Skeletal muscle tissue (tissue), 3 donors: ENCODE measurements at regions not wholly inside any gene's neighbourhood (a gene's known extent, or its start where the extent isn't known, plus 50 kb on each side); places are given as distances from the start of the nearest gene placed in this dataset.
"Not testable (repeated sequence)": the region's sequence is repeated elsewhere in the genome, so short reads cannot be mapped to it uniquely, and the experiment has no call there.

Experiments used
- H3K27ac ChIP-seq: one replicate; pipeline ENCODE4 v1.7.0; 2013; ENCODE audit warnings: mild to moderate bottlenecking, low read depth, low read length, inconsistent platforms
- H3K27me3 ChIP-seq, 3 donors: one replicate each; pipeline ENCODE4 v1.7.0; 2013; ENCODE audit warnings: low read length in 3 of 3; ENCODE audit not compliant: control insufficient read depth in 3 of 3, insufficient read depth in 3 of 3
- H3K36me3 ChIP-seq, 3 donors: one replicate each; pipeline ENCODE4 v1.7.0; 2013; ENCODE audit warnings: low read length in 3 of 3; ENCODE audit not compliant: control insufficient read depth in 3 of 3, insufficient read depth in 3 of 3
- H3K4me1 ChIP-seq, 3 donors: one replicate each; pipeline ENCODE4 v1.7.0; 2013; ENCODE audit warnings: low read length in 3 of 3, mild to moderate bottlenecking in 3 of 3; ENCODE audit not compliant: control insufficient read depth in 3 of 3, insufficient read depth in 3 of 3
- H3K4me3 ChIP-seq, 3 donors: one replicate each; pipeline ENCODE4 v1.7.0; 2013; ENCODE audit warnings: low read length in 3 of 3
- H3K9ac ChIP-seq, 3 donors: one replicate each; pipeline ENCODE4 v1.7.0; 2013; ENCODE audit warnings: low read length in 3 of 3, mild to moderate bottlenecking in 3 of 3, moderate library complexity in 2 of 3, low read depth in 1 of 3
- H3K9me3 ChIP-seq, 3 donors: one replicate each; pipeline ENCODE4 v1.7.0; 2013; ENCODE audit warnings: low read length in 3 of 3; ENCODE audit not compliant: control insufficient read depth in 3 of 3
- donor health status: Osteomylitis.

DNA sequence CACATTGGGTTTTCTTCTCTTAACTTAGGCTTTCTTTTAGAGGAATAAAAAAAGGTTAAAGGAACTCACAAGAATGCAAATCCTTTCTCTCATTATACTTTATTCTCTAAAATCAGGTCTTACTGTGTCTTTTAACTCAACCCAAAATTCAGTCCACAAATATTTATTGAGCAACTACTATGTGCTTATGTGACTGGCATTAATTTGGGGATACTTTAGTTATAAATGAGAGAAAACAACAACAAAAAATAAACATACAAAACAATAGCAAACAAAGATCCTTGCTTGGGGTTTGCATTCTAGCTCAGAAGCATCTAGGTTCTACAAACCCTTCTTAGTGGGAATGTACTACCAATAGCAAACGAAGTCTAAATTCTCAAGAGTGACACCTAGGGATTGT is 266.2 kb downstream of the UTRN start:
- no peaks in the 10 kb centered on the region for H3K9me3 ChIP-seq
- no peak overlapping the region for H3K9ac ChIP-seq
- no peaks in the 10 kb centered on the region for H3K4me1 ChIP-seq
- H3K4me3 ChIP-seq: no peak overlapping the region
- H3K27ac ChIP-seq: no peak overlapping the region
- peaks cover 2 to 42% (median 38%) of the 10 kb centered on the region in 3 donors for H3K36me3 ChIP-seq
- no peaks in the 10 kb centered on the region for H3K27me3 ChIP-seq

DNA sequence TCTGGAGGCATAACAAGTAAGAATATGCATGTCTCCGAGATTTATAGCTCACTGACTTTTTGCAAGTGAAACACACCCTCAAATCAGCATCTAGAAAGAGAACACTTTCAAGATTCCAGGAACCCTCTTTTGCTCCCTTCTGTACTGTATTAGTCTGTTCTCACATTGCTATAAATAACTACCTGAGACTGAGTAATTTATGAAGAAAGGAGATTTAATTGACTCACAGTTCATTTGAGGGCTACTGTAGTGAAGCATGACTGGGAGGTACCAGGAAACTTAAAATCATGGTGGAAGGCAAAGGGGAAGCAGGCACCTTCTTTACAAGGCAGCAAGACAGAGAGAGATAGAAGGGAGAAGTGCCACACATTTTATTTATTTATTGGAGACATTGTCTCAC is 269.9 kb downstream of the UTRN start:
- Histone ChIP-seq H3K4me3 (no peak overlapping the region), H3K9me3 (no peaks in the 10 kb centered on the region), H3K36me3 (peaks cover 2 to 45% (median 41%) of the 10 kb centered on the region in 3 donors), H3K27ac (no peak overlapping the region), H3K27me3 (no peaks in the 10 kb centered on the region), H3K9ac (no peak overlapping the region), H3K4me1 (no peaks in the 10 kb centered on the region)

DNA sequence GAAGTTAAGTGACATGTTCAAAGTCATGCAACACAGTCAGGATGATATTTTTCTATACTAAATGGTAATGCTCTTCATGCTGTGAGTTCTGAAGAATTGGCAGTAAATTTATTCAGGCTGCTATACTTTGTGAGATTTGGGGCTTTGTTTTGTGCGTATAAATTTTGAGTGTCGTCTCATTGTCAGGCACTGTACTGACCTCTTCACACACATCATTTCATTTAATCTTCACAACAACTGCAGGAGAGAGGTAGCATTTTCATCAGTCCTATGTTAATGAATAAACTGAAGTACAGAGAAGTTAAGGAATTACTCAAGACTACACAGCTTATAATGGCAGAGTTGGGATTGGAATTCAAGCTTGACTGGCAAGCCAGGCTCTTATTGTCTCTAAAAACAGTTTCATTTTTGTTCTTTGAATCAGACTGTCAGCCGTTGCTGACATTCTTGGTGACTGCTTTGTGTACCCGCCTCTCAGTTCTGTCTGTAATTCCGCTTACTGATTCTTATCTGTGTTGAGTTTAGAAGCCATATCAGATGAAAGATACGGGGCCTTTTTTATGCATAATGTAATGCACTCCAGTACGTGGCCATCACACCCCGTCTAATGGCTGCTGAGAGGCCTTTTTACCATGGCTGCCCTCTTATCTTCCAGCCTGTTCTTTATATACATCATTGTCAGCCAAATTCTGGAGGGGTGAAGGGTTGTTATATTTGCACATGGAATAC is 274.9 kb downstream of the UTRN start:
- Histone ChIP-seq H3K4me1 (no peaks in the 10 kb centered on the region), H3K9me3 (no peaks in the 10 kb centered on the region), H3K27ac (no peak overlapping the region), H3K9ac (no peak overlapping the region), H3K4me3 (no peak overlapping the region), H3K27me3 (no peaks in the 10 kb centered on the region), H3K36me3 (peaks cover 0 to 18% (median 17%) of the 10 kb centered on the region in 3 donors)

DNA sequence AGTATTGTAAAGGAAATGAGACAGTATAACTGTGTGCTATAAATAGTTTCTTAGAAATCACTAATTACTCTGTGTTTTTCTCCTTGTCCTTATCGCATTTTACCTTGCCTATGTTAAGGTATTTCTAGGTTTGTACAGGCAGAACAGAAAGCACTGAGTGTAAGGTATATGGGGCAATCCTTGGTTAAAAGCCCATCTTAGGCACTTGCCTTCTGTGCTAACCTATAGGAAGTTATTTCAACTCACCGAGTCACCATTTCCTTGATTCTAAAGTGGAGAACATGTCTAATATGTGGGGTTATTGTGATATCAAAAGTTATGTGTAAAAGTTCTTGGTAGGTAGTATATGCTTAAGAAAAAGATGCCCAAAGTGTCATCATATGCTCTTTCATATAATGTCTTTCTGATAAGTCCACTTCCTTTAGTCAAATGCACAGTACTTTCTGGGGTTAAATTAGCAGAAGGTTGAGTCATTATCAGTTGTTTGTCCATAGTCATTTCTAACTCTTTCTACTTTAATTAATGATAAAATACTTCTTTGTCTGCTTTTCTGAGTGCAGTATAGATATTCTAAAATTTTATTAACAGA is 276.4 kb downstream of the UTRN start:
- Histone ChIP-seq H3K27me3 (no peaks in the 10 kb centered on the region), H3K9me3 (no peaks in the 10 kb centered on the region), H3K36me3 (peaks cover 0 to 14% (median 11%) of the 10 kb centered on the region in 3 donors), H3K27ac (no peak overlapping the region), H3K9ac (no peak overlapping the region), H3K4me1 (no peaks in the 10 kb centered on the region), H3K4me3 (no peak overlapping the region)

DNA sequence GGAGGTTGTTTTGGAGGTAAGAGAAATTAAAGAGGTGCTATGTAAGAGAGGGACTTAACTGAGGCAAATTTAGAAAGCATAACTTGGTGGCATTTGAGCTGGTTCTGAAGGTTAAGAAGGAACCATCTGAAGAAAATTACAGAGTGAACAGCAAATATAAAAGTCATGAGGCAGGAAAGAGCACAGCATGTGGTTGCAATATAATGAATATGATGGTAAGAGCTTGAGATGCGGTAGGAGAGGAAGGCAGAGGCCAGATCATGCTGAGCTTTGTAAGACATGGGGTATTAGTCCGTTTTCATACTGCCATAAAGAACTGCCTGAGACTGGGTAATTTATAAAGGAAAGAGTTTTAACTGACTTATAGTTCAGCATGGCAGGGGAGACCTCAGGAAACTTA is 279.1 kb downstream of the UTRN start:
- H3K9ac ChIP-seq: no peak overlapping the region
- no peak overlapping the region for H3K4me3 ChIP-seq
- H3K36me3 ChIP-seq: peaks cover 0 to 6% (median 0%) of the 10 kb centered on the region in 3 donors
- no peaks in the 10 kb centered on the region for H3K9me3 ChIP-seq
- H3K27me3 ChIP-seq: no peaks in the 10 kb centered on the region
- H3K4me1 ChIP-seq: no peaks in the 10 kb centered on the region
- H3K27ac ChIP-seq: no peak overlapping the region

DNA sequence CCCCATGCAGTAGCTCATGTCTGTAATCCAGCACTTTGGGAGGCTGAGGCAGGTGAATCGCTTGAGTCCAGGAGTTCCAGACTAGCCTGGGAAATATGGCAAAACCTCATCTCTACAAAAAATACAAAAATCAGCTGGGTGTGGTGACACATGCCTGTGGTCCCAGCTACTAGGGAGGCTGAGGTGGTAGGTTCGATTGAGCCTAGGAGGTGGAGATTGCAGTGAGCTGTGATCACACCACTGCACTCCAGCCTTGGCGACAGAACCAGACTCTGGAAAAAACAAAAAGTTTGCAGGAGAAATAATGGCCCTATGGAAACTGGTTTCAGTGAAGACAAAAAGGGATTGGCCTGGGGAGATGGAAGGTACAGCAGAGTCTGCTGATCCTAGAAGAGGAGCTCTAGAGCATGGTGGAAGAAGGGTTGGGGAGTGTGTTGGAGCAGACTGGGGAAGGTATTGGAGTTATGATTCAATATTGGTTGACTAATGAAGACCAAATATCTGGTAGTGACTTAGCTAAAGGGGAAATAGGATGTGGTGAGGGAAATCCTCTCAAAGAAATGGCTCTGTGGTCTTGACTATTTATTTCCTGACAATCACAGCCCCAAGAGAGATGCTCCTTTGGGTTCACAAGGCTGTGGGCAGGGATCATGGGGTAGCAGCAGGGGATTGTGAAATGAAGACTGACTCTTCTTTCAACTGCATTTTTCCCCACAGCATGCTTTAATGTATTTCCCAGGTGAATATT is 281.9 kb downstream of the UTRN start:
- no peaks in the 10 kb centered on the region for H3K27me3 ChIP-seq
- peaks cover 0 to 8% (median 0%) of the 10 kb centered on the region in 3 donors for H3K36me3 ChIP-seq
- no peaks in the 10 kb centered on the region for H3K9me3 ChIP-seq
- H3K9ac ChIP-seq: no peak overlapping the region
- no peak overlapping the region for H3K27ac ChIP-seq
- H3K4me1 ChIP-seq: no peaks in the 10 kb centered on the region
- no peak overlapping the region for H3K4me3 ChIP-seq

DNA sequence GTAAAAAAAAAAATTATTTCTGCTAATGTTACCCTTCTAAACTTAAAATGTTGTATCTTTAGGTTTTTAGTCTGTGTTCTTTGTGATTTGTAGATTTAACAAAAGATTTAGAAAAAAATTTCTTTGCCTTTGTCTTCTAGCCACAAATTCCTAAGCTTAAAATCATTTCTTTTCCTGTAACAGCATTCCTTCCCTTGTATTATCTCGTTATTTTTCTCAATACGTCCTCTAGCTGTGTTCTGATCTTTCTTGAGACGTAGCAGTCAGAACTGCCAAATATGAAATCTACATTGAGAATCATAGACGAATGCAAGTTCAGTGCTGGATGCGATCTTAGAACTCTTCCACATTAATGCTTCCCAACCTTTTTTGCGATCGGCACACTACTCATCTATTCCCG is 283.1 kb downstream of the UTRN start:
- peaks cover 0 to 8% (median 0%) of the 10 kb centered on the region in 3 donors for H3K36me3 ChIP-seq

DNA sequence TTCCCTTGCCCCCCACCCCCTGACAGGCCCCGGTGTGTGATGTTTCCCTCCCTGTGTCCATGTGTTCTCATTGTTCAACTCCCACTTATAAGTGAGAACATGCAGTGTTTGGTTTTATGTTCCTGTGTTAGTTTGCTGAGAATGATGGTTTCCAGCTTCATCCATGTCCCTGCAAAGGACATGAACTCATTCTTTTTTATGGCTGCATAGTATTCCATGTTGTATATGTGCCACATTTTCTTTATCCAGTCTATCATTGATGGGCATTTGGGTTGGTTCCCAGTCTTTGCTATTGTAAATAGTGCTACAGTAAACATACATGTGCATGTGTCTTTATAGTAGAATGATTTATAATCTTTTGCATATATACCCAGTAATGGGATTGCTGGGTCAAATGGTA is 287.4 kb downstream of the UTRN start:
- H3K27me3 ChIP-seq, H3K4me3 ChIP-seq, H3K36me3 ChIP-seq, H3K9ac ChIP-seq, H3K9me3 ChIP-seq, H3K27ac ChIP-seq, H3K4me1 ChIP-seq: not testable (repeated sequence)

More for the DNA sequence above, 283.1 kb downstream of the UTRN start:
- no peak overlapping the region for H3K4me3 ChIP-seq
- no peak overlapping the region for H3K9ac ChIP-seq
- no peaks in the 10 kb centered on the region for H3K4me1 ChIP-seq
- H3K27ac ChIP-seq: no peak overlapping the region
- H3K27me3 ChIP-seq: no peaks in the 10 kb centered on the region
- no peaks in the 10 kb centered on the region for H3K9me3 ChIP-seq

DNA sequence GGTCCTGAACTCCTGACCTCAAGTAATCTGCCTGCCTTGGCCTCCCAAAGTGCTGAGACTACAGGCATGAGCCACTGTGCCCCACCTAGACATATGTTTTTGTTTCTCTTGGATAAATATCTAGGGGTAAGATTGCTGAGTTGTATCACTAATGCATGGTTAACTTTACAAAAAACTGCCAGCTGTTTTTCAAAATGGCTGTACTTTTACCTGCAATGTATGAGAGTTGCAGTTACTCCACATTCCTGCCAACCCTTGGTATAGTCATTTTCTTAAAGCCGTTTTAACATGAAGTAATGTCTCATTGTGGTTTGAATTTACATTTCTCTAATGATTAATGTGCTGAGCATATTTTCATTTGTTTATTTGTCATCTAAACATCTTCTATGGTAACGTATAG is 289.7 kb downstream of the UTRN start:
- Histone ChIP-seq H3K4me3 (no peak overlapping the region), H3K27me3 (no peaks in the 10 kb centered on the region), H3K36me3 (peaks cover 2 to 14% (median 13%) of the 10 kb centered on the region in 3 donors), H3K27ac (no peak overlapping the region), H3K9ac (no peak overlapping the region), H3K9me3 (no peaks in the 10 kb centered on the region), H3K4me1 (no peaks in the 10 kb centered on the region)

DNA sequence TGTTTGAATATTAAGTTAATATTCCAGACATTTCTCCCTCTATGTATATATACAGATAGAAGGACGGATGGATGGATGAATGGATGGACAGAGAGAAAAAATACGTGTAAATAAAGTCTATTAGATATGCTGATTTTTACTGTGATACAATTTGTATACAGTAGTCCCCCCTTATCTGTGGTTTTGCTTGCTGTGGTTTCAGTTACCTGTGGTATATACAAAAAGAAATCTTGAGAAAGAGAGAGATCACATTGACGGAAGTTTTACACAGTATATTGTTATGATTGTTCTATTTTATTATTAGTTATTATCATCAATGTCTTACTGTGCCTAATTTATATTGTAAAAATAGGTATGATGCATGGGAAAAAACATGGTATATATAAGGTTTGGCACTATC is 290.2 kb downstream of the UTRN start:
- no peaks in the 10 kb centered on the region for H3K9me3 ChIP-seq
- H3K27ac ChIP-seq: no peak overlapping the region
- H3K9ac ChIP-seq: no peak overlapping the region
- H3K27me3 ChIP-seq: no peaks in the 10 kb centered on the region
- peaks cover 2 to 14% (median 11%) of the 10 kb centered on the region in 3 donors for H3K36me3 ChIP-seq
- H3K4me1 ChIP-seq: no peaks in the 10 kb centered on the region
- no peak overlapping the region for H3K4me3 ChIP-seq
